T-helper 1 cell treated with Interleukin-12 subunit alpha and Interleukin-12 subunit beta and Interleukin-4 antibody, amounts not matched to agents 30 ng/mL and 1 ng/mL, for 36 hours (primary cell): ENCODE measurements at regions not wholly inside any gene's neighbourhood (a gene's known extent, or its start where the extent isn't known, plus 50 kb on each side); places are given as distances from the start of the nearest gene placed in this dataset.

ENCODE experiments used
- intact Hi-C: fragments of 100-400 bp; cut with micrococcal nuclease; formaldehyde crosslinking; loops from one replicate; pipeline ENCODE4 v1.15.1; 2024

DNA sequence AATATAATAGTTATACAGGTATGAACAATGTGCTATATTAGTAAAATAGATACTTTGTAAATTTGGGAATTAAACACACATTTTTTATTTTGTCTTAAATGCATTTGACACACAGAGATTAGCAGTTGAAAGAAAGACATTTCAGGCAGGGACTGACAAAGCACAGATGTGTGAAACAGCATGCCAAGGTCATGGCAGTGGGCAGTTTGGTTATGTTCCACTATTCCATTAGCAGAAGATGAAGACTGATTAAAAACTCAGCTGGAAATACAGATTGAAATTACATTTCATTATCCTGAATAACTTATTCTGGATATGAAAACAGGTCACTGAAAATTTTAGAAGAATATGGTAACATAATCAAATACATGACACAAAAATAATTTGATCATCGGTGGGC, 669.8 kb upstream of the LRFN5 start:
- intact Hi-C loops = no loop called here

DNA sequence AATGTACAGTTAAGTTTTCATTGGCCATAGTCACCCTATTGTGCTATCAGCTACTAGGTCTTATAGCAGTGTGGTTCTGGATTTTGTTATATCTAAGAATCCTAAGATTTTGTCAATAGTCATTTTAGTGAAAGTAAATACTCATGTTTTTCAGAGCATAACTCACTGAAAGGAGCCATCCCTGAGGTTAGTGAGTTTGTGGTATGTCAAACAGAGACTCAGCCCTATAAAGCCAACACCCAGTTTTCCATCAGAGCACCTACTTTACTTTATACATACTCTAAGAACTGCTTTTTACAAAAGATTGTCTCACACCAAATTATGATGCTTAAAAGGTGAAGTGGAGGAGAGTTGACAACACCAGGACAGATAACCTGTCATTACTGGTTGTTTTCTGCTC, 686.3 kb upstream of the LRFN5 start:
- intact Hi-C loops = no loop called here

DNA sequence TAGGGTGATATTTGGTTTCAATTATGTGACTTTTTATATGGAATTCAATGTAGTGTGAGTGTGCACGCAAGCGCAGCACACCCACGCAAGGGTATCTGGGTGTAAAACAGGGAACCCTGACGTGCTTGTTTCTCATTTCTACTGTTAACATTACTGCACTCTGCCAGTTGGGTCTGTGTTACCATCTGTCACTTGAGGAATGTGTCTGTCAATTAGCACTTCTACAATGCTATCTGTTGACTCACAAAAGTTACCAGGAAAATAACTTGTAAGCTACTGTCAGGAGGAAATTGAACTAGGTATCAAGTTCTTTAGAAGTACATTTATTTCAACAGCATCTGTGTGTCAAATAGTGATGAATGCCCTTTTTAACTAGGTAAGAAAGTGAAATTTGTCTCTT, 695.5 kb upstream of the LRFN5 start:
- intact Hi-C loops = no loop called here

DNA sequence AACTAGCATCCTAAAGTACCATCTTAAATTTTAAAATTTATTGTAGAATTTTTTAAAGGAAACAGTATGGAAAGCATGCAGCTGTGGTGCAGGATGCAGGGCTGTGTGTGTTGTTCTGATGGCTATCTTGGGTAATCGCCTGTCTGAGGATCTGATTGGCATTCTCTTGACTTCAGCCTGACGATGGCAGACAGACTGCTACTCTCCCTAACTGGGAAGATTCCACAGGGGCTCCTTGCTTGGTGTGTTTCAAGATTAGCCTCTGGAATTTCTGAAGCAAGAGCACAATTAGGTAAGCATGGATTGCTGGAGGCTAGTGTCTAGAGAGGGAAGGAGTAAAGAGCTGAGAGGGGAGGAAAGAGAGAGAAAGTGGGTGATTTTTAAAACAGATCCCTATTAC, 696.8 kb upstream of the LRFN5 start:
- intact Hi-C loops = no loop called here

DNA sequence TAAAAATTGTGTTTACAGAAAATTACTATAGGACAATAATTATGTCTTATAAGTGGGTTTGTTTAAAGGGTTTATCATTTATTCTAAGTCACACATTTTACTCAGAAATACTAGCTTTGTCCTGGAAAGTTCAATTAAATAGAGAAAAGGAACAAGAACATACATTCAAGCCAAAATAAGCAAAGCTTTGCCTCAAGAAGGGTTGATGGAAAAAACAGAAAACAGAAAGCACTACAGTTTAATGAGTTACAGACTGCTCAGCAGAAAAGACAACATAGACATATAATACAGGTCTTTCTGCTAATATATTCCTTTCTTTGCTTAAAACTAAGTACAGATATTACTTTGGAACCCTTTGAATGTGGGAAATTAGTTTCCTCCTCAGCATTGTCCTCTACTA, 703.0 kb upstream of the LRFN5 start:
- intact Hi-C loops = no loop called here

DNA sequence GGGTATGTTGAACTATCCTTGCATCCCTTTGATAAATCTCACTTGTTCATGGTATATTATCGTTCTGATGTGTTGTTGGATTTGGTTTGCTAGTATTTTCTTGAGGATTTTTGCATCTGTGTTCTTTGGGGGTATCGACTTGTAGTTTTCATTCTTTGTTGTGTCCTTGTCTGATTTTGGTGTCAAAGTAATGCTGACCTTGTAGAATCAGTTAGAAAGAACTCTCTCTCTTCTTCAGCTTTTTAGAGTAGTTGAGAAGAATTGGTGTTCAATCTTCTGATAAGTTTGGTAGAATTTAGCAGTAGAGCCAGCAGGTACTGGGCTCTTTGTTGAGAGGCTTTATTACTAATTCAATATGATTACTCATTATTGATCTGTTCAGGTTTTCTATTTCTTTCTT, 707.2 kb upstream of the LRFN5 start:
- intact Hi-C loops = no loop called here

DNA sequence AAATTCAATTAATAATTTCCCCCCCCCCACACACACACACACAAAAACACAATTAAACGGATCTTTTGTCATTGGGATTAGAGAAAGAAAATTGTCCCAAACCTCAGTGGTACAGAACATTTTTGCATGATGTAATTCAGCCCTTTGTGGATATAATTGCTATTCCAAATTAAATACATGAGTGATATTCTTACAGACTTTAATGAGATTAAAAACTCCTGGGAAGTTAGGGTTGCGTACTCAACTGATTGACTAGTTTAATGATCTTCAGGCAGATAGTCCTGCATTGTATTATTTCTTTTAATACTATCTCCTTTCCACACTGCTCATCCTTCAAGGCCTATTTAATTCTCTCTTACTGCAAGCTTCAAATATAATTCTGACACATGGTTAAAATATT, 711.8 kb upstream of the LRFN5 start:
- intact Hi-C loops = no loop called here

DNA sequence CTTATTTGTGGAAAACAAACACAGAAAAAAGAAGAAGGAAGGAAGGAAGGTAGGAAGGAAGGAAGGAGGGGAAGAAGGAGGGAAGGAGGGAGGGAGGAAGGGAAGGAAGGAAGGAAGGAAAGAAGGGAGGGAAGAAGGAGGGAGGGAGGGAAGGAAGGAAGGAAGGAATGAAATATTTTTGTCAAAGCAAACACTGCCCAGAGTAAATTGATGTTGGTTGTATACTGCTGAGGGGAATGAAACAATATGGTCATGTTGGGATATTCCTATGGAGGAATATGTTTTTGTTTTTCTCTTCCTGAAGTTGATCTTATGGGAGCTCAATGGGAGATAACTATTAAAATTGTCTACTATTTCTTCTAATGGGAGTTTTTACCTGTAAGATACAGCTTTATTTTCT, 717.5 kb upstream of the LRFN5 start:
- intact Hi-C loops = no loop called here

DNA sequence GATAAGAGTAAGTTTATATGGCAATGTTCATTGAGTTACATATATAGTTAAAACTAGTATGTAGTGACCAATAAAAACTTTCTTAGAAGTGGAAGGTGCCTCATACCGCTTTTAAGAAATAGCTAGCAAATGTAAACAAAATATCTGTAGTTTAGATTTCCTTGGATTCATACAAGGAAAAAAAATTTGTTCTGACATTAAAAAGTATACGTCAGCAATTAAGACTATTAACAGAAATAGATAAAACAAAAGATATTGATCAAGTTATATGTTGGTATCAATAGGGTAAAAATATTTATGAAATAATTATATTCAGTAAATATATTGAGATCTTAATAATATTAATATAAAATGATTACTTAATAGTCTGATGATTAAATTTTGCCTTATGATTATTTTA, 718.8 kb upstream of the LRFN5 start:
- intact Hi-C loops = no loop called here

DNA sequence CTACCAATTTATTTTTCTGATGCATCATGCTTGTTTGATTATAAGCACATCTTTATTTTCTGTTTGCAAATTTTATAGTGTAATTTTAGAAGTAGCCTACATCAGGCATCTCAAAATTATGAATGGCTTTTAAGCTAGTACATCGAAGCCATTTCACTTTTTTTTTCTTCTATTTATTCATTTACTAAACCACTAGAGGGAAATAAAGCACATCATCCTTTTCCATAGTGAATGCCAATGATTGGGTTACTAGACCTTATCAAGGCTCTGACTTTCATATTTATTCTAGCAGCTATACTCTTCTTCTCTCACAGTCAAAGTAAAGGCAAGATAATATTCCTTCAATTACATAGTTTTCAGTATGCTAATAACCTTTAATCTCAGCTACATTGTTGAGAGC, 736.4 kb upstream of the LRFN5 start:
- intact Hi-C loops = no loop called here

DNA sequence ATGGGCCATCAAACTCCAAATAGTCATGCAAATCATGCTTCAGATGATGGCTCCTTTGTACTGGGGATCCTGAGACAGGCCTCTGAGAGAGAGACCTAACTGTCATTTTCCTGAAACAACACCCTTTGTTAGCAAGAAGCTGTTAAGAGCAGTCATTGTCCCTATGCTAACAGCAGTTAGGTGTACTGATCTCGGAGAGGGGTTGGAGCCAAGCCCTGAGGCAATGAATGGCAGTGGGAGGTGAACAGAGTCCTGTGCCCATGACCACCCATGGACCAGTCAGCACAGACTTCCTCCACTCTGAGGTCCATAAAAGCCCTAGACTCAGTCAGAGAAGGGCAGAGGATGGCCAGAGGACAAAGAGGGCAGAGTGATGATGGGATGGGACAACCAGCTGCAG, 747.6 kb upstream of the LRFN5 start:
- intact Hi-C loops = no loop called here

DNA sequence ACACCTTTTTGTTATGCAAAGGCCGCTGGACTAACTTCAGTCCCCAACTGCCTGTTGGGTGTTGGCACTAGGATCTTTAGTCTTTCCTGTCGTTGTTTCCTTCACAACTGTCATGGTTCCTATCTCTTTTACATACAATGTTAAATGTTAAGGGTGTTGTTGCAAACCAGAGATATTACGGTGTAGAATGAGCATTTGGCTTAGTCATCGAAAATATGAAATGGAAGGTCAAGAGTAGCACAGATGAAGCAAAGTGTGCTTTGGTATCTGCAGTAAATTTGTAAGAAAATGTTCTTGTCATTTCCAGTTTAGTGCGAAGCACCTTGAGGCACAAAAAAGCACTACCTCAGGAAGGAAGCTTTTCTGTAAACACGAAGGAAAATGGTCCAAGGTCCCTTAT, 751.3 kb upstream of the LRFN5 start:
- intact Hi-C loops = no loop called here

DNA sequence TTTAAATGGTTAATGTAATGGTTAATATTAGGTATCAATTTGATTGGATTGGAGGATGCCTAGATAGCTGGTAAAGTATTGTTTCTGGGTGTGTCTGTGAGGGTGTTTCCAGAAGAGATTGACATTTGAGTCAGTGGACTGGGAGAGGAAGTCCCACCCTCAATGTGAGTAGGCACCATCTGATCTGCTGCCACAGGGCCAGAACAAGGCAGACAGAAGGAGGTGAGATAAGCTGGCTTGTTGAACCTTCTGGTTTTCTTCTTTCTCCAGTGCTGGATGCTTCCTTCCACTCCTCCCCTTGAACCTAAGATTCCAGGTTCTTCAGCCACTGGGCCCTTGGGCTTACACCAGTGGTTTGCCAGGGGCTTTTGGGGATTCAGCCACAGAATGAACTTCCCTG, 756.5 kb upstream of the LRFN5 start:
- intact Hi-C loops = no loop called here

DNA sequence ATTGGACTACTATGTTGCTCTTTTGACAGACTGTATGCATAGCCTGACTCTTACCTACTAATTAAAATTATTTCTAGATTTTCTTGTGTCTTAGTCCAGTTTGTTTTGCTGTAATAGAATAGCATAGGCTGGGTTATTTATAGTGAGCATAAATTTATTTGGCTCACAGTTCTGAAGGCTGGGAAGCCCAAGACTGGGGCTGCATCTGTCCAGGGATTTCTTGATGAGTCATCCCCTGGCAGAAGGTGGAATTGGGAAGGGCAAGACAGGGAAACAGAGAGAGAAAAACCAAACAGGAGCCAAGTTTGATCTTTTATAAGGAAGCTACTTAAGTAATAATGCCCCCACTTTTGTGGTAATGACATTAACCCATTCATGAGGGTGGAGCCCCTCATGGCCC, 759.2 kb upstream of the LRFN5 start:
- intact Hi-C loops = no loop called here

DNA sequence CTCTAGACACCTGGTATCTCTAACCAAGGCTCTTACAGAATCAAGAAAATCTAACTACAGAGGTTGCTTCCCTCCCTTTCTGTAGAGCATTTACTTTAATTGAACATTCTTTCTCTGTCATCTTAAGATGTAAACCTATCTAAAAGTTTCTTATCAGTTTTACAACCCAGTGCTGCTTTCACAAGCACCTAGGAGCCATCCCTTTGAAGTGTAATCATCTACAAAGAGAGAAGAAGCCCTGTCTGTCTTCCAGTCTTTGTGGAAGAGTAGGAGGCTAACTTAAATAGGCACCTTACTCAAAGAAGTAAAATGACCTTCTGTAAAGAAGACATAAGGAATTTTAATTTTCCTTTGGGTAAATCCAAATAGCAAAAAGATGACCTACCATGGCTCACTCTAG, 763.9 kb upstream of the LRFN5 start:
- intact Hi-C loops = no loop called here

DNA sequence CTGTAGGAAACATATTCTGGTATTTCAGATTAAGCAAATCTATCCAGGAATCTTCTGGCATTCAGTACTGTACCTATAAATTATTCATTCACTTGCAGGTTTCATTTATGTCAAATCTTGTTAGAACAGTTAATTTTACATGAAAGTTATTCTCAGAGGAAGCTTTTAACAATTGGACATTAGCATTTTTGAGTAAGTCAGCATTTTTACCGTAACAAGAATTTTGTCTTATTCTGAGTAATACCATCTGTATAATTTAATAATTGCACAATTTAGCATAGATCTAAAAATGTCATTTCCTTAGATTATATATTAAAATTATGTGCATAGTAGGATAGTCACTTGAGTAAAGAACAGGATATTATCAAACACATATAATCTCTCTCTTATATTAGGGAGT, 764.8 kb upstream of the LRFN5 start:
- intact Hi-C loops = no loop called here

DNA sequence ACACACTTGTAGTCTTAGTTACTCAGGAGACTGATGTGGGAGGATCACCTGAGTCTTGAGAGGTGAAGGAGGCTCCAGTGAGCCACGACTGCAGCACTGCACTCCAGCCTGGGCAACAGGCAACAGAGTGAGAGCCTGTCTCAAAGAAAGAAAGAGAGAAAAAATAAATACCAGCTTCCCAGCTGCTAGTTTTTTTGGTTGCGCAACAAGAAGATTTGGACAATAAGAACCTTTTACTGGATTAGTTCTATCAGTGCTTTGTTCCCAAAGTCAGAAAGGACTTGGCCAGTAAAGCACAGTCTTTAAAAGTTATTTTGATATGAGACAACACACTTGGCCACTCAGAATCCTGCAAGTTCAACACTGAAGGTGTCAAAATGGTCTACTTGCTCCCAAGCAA, 768.1 kb upstream of the LRFN5 start:
- intact Hi-C loops = no loop called here

DNA sequence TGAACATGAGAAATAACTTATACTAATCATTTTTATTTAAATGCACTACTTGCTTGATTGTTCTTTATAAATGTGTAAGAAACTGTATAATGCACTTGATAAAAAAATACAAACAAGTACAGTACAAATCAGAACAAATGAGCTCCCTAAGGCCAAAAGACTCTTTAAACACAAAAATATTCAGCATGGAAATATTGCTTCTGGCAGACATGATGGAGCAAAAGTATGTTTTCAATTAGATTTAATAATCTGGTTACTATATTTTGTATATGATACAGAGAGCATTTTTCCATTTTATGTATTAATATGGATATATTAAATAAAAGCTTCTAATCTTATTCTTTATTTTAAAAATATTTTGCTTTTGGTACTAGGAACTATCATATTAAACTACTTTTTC, 800.2 kb upstream of the LRFN5 start:
- intact Hi-C loops = no loop called here

DNA sequence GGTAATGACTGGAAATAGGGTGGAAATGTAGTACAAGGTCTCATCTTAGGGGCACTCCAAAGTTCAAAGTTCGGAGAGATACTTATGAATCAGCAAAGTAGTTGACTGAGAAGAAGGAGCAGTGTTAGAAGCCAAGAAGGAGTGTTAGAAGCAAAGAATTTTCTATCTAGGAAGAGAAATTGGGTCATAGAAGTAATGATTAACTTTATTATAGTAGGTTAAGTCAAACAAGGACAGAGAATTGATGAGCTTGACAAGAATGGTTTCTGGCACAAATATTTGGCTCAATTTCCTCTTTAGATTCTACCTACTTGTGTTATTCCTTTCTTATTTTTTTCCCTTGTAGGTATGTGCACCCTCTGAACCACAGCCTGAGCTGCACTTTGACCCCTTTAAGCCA, 810.5 kb upstream of the LRFN5 start:
- intact Hi-C loops = no loop called here

DNA sequence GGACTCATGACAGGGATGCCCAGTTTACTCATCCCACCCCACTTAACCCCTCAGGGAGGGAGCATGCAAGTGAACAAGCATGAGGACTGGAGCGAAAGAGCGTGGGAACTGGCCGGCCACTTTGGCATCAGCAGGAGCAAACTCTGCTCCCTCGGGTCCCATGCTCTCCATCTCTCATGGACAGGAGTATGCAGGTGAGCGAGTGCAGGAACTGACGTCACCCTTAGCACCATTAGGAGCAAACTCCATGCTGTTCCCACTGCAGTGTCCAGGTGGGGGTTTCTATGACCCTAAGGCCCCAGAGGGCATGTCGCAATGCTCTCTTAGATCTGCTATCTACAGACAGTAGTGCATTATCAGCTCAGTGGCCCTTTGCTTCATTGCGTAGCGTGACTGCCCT, 821.8 kb upstream of the LRFN5 start:
- intact Hi-C loops = no loop called here

DNA sequence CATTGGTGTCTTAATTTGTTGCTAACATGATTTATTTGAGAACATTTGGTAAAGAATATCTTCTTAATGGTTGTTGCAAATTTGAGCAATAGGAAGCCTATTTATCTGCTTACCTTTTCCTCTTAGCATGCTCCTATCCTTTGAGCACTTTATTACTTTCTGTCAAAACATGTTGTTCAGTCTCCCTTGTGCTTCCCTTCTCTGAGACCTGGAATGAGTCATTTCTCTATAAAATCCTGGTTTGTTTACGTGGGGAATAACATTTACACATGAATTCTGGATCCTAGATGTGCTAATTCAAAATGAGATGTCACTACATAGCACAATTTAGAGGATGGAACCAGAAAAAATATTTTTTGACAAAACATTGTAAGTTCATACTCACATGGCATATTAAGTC, 844.0 kb upstream of the LRFN5 start:
- intact Hi-C loops = no loop called here

DNA sequence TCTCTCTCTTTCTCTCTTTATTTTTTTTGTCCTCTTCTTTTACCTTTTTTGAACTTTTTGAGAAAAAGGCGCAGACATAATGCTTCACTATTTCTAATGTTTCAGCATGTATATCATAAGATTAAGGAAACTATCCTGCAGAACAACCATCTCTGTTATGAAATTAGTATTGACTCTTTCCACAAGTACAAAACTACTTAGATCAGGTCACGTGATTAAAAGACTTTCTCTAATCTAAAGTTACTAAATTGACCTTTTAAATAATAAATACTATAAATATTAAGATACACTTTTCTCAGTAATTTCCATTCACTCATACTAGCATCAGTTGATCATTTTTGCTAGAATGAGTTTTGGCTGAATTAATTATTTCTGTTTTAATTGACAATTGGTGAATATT, 844.5 kb upstream of the LRFN5 start:
- intact Hi-C loops = no loop called here

DNA sequence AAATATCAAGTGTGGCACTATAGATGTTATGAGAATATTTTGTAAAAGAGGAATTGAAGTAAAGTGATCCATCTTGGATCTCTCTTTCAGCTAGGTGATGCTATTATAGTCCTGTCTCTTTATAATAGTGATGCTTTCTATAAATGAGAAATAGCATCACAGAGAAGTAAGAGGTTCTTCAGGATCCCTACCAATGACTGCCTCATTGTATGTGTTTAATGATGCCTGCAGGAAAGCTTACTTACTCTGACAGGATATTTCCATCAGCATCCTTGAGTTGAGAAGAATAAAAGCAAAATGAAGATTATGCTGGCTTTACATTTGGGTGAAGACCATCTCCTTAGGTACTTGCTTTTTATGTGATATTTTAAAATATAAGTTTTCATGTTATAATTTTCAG, 846.0 kb upstream of the LRFN5 start:
- intact Hi-C loops = no loop called here

DNA sequence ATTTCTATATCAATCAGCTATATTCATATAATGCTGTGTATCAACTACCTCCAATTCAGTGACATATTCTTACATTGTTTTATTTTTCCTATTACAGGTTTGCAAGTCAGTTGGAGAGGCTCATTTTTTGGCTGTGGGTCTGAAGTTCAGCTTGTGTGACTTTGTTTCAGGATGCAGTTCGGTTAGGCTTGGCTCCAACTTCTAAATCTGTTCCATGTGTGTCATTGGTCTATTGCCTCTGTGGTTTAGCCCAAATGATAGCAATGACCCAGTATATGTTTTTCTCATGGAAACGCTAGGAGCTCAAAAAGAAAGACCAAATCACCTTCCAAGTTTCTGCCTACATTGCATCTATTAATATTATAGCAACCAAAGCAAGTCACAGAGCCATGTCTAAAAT, 848.6 kb upstream of the LRFN5 start:
- intact Hi-C loops = no loop called here
